Hepatocyte (in vitro differentiated cells): ENCODE measurements at regions not wholly inside any gene's neighbourhood (a gene's known extent, or its start where the extent isn't known, plus 50 kb on each side); places are given as distances from the start of the nearest gene placed in this dataset.

ENCODE experiments used
- DNase-seq: peaks from one replicate; pipeline ENCODE4 v3.0.0-alpha.2; 2016; ENCODE audit warnings: low spot score
- H2AFZ ChIP-seq: fragments of 200-600 bp; sonication (generic); 2 replicates; pipeline ENCODE4 v1.6.0; 2016; ENCODE audit warnings: antibody characterized with exemption, mild to moderate bottlenecking
- H3K27ac ChIP-seq: fragments of 200-600 bp; sonication (generic); 2 replicates; pipeline ENCODE4 v1.5.1; 2016; ENCODE audit warnings: mild to moderate bottlenecking
- H3K27me3 ChIP-seq: fragments of 200-600 bp; sonication (generic); 2 replicates; pipeline ENCODE4 v1.6.1; 2016
- H3K36me3 ChIP-seq: fragments of 200-600 bp; sonication (generic); replicated peaks from 2 replicates; pipeline ENCODE4 v1.5.1; 2016; ENCODE audit warnings: low read depth; ENCODE audit not compliant: insufficient read depth
- H3K4me1 ChIP-seq: fragments of 200-600 bp; sonication (generic); 2 replicates; pipeline ENCODE4 v1.5.1; 2016; ENCODE audit warnings: mild to moderate bottlenecking, moderate library complexity; ENCODE audit not compliant: insufficient read depth
- H3K4me2 ChIP-seq: fragments of 200-600 bp; sonication (generic); 2 replicates; pipeline ENCODE4 v1.6.0; 2016
- H3K4me3 ChIP-seq: fragments of 200-600 bp; sonication (generic); 2 replicates; pipeline ENCODE4 v1.5.1; 2016; ENCODE audit warnings: mild to moderate bottlenecking
- H3K79me2 ChIP-seq: fragments of 200-600 bp; sonication (generic); 2 replicates; pipeline ENCODE4 v1.6.0; 2017; ENCODE audit warnings: mild to moderate bottlenecking
- H3K9me2 ChIP-seq: fragments of 200-600 bp; sonication (generic); replicated peaks from 2 replicates; pipeline ENCODE4 v1.6.0; 2017; ENCODE audit warnings: mild to moderate bottlenecking; ENCODE audit not compliant: insufficient read depth
- H3K9me3 ChIP-seq: fragments of 200-600 bp; sonication (generic); 2 replicates; pipeline ENCODE4 v1.5.1; 2016; ENCODE audit warnings: low read depth, mild to moderate bottlenecking
- H4K20me1 ChIP-seq: fragments of 200-600 bp; sonication (generic); 2 replicates; pipeline ENCODE4 v1.6.0; 2016; ENCODE audit warnings: mild to moderate bottlenecking; ENCODE audit not compliant: insufficient read depth, poor library complexity, severe bottlenecking
- CTCF ChIP-seq: fragments of 200-600 bp; sonication (generic); IDR thresholded peaks from 2 replicates; pipeline ENCODE4 v1.5.1; 2016; ENCODE audit warnings: antibody characterized with exemption, mild to moderate bottlenecking; ENCODE audit not compliant: poor library complexity
- EZH2 ChIP-seq: fragments of 200-600 bp; sonication (generic); IDR thresholded peaks from 2 replicates; pipeline ENCODE4 v1.6.1; 2016; ENCODE audit warnings: antibody characterized with exemption, mild to moderate bottlenecking, borderline replicate concordance
- EZH2phosphoT487 ChIP-seq: fragments of 200-600 bp; sonication (generic); IDR thresholded peaks from one replicate; pipeline ENCODE4 v1.6.1; 2018; ENCODE audit warnings: antibody characterized with exemption, mild to moderate bottlenecking, low read depth, moderate library complexity; ENCODE audit not compliant: unreplicated experiment, severe bottlenecking
- WGBS: methylation state at CpG from one replicate; pipeline ENCODE4 v1.1.6; 2016; ENCODE audit warnings: low lambda C conversion rate; ENCODE audit errors: missing lambda C conversion rate; 5-methylcytosine and 5-hydroxymethylcytosine counted together

GRCh38 chr1:69233463-69233862 lies 334.3 kb upstream of the LRRC7 start:
- no peak overlapping the region for H3K4me3 ChIP-seq
- H4K20me1 ChIP-seq = no peaks in the 10 kb centered on the region
- TF ChIP-seq EZH2phosphoT487 (no peak), CTCF (no peak), EZH2 (no peak)

GRCh38 chr1:69244211-69244610 lies 323.5 kb upstream of the LRRC7 start:
- Histone ChIP-seq H3K79me2 (no peaks in the 10 kb centered on the region), H3K36me3 (no peaks in the 10 kb centered on the region), H2AFZ (no peak overlapping the region), H4K20me1 (no peaks in the 10 kb centered on the region), H3K4me3 (no peak overlapping the region), H3K9me3 (no peaks in the 10 kb centered on the region), H3K27me3 (no peaks in the 10 kb centered on the region), H3K4me2 (no peak overlapping the region), H3K4me1 (no peaks in the 10 kb centered on the region), H3K27ac (no peak overlapping the region), H3K9me2 (no peaks in the 10 kb centered on the region)
- TF ChIP-seq CTCF (no peak), EZH2phosphoT487 (no peak), EZH2 (no peak)
- WGBS = 79% methylated on average over 1 of the region's 1 CpG
- DNase-seq = no peak

More at GRCh38 chr1:69233463-69233862, 334.3 kb upstream of the LRRC7 start:
- Histone ChIP-seq H3K4me1 (no peaks in the 10 kb centered on the region), H3K9me2 (no peaks in the 10 kb centered on the region), H3K27ac (no peak overlapping the region), H3K27me3 (no peaks in the 10 kb centered on the region), H3K36me3 (no peaks in the 10 kb centered on the region), H3K4me2 (no peak overlapping the region), H3K79me2 (no peaks in the 10 kb centered on the region), H3K9me3 (no peaks in the 10 kb centered on the region), H2AFZ (no peak overlapping the region)
- no peak for DNase-seq

- 90% methylated on average over 1 of the region's 1 CpG for WGBS
Measured at GRCh38 chr1:69246109-69246508, 321.6 kb upstream of the LRRC7 start.

More at GRCh38 chr1:69246109-69246508, 321.6 kb upstream of the LRRC7 start:
- Histone ChIP-seq H3K9me3 (no peaks in the 10 kb centered on the region), H4K20me1 (no peaks in the 10 kb centered on the region), H3K9me2 (no peaks in the 10 kb centered on the region), H2AFZ (no peak overlapping the region), H3K27ac (no peak overlapping the region), H3K79me2 (no peaks in the 10 kb centered on the region), H3K4me2 (no peak overlapping the region), H3K4me3 (no peak overlapping the region), H3K36me3 (no peaks in the 10 kb centered on the region), H3K4me1 (no peaks in the 10 kb centered on the region), H3K27me3 (no peaks in the 10 kb centered on the region)
- TF ChIP-seq EZH2 (no peak), EZH2phosphoT487 (no peak), CTCF (no peak)
- no peak for DNase-seq
